Effector memory CD8-positive, alpha-beta T cell (primary cell): ENCODE measurements at regions not wholly inside any gene's neighbourhood (a gene's known extent, or its start where the extent isn't known, plus 50 kb on each side); places are given as distances from the start of the nearest gene placed in this dataset.

Experiments
- ATAC-seq: fragments of 150-1000 bp; cut with Tn5 transposase; replicated peaks from 2 replicates; pipeline ENCODE4 v1.10.0; 2021; ENCODE audit warnings: mild to moderate bottlenecking, moderate library complexity
- DNase-seq, 3 experiments: peaks; one replicate each; pipeline ENCODE4 v3.0.0; 2021
- H3K27ac Mint-ChIP-seq, 2 donors: one replicate each; pipeline ENCODE4 v1.8.0; 2022; ENCODE audit warnings: mild to moderate bottlenecking in 2 of 2, mixed read lengths in 2 of 2, moderate library complexity in 2 of 2
- H3K27me3 Mint-ChIP-seq, 2 donors: one replicate each; pipeline ENCODE4 v1.8.0; 2022; ENCODE audit warnings: mixed read lengths in 2 of 2
- H3K36me3 Mint-ChIP-seq: one replicate; pipeline ENCODE4 v1.8.0; 2022; ENCODE audit warnings: mild to moderate bottlenecking, moderate library complexity, mixed read lengths; ENCODE audit not compliant: insufficient read depth
- H3K4me1 Mint-ChIP-seq, 2 donors: one replicate each; pipeline ENCODE4 v1.8.0; 2022; ENCODE audit warnings: low read depth in 2 of 2, mixed read lengths in 2 of 2
- H3K4me3 Mint-ChIP-seq, 2 donors: one replicate each; pipeline ENCODE4 v1.8.0; 2022; ENCODE audit warnings: mild to moderate bottlenecking in 2 of 2, mixed read lengths in 2 of 2, moderate library complexity in 2 of 2
- H3K9me3 Mint-ChIP-seq, 2 donors: one replicate each; pipeline ENCODE4 v1.8.0; 2022; ENCODE audit warnings: mixed read lengths in 2 of 2

DNA sequence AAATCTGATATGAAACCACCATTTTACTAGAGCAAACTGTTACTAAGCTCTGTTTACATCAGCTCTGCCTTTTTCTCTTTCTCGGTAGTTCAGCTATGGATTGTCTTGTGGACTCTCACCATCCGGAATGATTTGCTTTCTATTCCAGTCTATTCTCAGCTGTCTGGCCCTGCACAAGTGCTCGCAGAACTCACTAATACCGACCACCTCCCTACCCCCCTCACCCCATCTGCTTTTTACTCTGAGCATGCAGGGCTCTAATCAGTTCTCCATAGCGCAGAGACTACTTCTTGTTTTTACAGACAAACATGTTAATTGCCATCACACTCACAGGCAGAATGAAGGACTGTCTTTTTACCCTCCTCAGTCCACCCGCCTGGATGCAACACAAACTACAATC lies 180.7 kb upstream of the POU3F3 start:
- Mint-ChIP-seq H3K9me3 (peaks cover 3 to 14% of the 10 kb centered on the region in 2 donors), H3K4me1 (no peaks in the 10 kb centered on the region), H3K27ac (no peak overlapping the region), H3K36me3 (no peaks in the 10 kb centered on the region), H3K4me3 (no peak overlapping the region), H3K27me3 (no peaks in the 10 kb centered on the region)
- DNase-seq, result no peak
- no peak for ATAC-seq

DNA sequence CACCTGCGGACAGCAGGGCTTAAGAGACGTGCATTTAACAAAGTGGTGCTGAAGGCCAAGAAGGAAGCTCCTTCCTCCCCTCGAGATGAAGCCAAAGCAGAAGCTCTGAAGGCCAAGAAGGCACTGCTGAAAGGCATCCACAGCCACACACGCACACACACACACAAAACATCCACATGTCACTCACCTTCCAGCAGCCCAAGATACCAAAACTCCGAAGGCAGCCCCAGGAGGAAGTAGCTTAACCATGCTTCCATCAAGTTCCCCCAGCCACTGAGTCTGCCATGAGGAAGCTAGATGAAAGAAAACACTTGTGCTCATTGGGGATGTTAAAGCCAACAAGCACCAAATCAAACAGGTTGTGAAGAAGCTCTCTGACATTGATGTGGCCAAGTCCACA lies 175.7 kb upstream of the POU3F3 start:
- no peak for ATAC-seq
- H3K36me3 Mint-ChIP-seq, result no peaks in the 10 kb centered on the region
- peaks cover 6 to 8% of the 10 kb centered on the region in 2 donors for H3K9me3 Mint-ChIP-seq
- no peak overlapping the region for H3K27ac Mint-ChIP-seq
- no peak for DNase-seq
- no peaks in the 10 kb centered on the region for H3K4me1 Mint-ChIP-seq
- H3K4me3 Mint-ChIP-seq, result no peak overlapping the region
- no peaks in the 10 kb centered on the region for H3K27me3 Mint-ChIP-seq

DNA sequence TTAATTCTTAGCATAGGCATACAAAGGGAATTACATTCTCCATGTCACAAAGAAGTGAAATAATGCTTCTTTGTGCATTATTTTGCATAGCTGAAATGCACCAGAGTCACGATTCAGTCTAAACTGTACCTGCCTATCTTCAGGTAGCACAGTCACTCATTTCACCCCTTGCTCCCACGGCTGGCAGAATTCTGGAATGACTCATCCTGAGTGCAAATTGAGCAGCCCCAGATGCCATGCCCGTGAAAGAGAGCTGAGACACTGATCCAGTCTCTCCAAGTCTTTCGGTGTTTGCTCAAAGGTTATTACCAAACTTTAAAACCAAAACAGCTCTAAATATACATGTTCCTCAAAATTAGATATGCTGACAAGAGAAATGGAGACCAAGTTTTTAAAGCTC lies 168.3 kb upstream of the POU3F3 start:
- DNase-seq (no peak), ATAC-seq (no peak)
- peaks cover 5 to 16% of the 10 kb centered on the region in 2 donors for H3K9me3 Mint-ChIP-seq
- no peaks in the 10 kb centered on the region for H3K27me3 Mint-ChIP-seq
- H3K4me3 Mint-ChIP-seq, result no peak overlapping the region
- no peaks in the 10 kb centered on the region for H3K36me3 Mint-ChIP-seq
- no peaks in the 10 kb centered on the region for H3K4me1 Mint-ChIP-seq
- H3K27ac Mint-ChIP-seq, result no peak overlapping the region

DNA sequence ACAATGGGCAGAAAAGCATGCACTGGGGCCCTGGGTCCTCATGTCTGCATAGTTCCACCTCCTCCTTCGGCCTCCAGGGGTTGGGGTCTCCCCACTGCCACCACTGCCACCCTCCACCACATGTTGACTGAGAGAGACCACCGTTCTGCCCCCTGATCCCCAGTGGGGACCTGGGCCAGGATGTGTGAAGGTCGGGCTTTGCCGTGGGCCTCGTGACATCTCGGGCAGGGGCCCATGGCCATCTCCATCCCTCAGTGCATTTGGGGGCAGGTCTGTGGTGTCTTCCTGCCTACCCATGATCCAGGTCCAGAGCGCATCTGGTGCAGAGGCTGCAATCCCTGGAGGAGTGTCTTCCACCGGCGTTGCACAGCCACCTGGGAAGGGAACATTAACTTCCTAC lies 166.8 kb upstream of the POU3F3 start:
- no peaks in the 10 kb centered on the region for H3K27me3 Mint-ChIP-seq
- no peak overlapping the region for H3K27ac Mint-ChIP-seq
- H3K4me3 Mint-ChIP-seq, result no peak overlapping the region
- ATAC-seq, result no peak
- H3K9me3 Mint-ChIP-seq, result peaks cover 6 to 22% of the 10 kb centered on the region in 2 donors
- DNase-seq, result no peak
- no peaks in the 10 kb centered on the region for H3K36me3 Mint-ChIP-seq
- no peaks in the 10 kb centered on the region for H3K4me1 Mint-ChIP-seq

DNA sequence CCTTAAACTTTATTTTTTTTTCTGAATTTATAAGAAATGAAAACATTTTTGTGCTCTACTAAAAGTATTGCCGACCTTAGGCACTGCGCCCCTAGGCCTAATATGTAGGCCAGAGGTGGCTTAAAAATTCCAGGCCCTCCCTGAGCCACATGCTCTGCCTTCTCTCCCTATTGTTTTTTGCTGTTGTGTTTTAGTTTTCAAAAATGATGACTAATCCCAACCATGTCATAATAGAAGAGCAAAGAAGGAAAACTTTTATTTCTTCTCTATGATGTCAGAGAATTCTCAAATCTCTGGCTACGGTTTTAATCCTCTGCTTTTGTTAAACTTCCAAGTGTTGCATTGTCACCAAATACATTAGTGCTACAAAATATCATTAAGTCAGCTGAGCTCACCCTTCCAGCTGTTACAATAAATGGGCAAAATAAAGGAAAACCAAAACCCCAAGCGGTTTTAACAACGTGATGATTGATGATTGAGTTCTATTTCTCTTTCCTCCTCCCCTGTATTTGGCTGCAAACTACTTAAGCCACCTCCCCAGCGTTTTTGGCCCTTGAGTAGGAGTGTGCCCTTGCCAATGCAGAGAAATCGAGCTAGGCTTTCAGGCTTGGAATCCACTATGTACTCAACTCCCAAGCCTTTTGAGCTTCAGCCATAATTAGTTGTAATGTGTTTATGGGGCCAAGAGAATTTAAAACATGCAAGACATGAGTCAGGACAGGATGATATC lies 163.5 kb upstream of the POU3F3 start:
- no peak overlapping the region for H3K4me3 Mint-ChIP-seq

DNA sequence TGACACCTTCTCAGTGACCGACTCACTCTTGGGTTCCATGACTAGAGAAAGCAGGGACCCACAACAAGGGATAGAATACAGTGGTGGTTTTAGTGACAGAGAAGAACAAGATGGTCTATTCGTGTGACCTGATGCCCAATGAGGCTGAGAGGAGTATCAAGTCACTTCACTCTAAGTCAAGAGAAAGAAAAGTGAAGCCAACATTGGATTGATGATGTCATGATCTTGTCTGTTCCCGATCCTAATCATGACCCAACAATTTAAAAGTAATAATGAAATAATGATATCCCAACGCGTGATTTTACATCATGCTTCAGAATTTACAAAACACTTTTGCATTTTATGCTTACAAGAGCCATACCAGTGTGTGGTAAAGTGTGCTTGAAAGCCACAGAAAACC lies 155.6 kb upstream of the POU3F3 start:
- Mint-ChIP-seq H3K9me3 (no peaks in the 10 kb centered on the region), H3K27ac (no peak overlapping the region), H3K27me3 (no peaks in the 10 kb centered on the region), H3K4me3 (no peak overlapping the region), H3K36me3 (no peaks in the 10 kb centered on the region), H3K4me1 (no peaks in the 10 kb centered on the region)
- ATAC-seq, result no peak
- no peak for DNase-seq

More for the DNA sequence above, 163.5 kb upstream of the POU3F3 start:
- DNase-seq, result no peak
- H3K9me3 Mint-ChIP-seq, result peaks cover 6 to 26% of the 10 kb centered on the region in 2 donors
- no peaks in the 10 kb centered on the region for H3K4me1 Mint-ChIP-seq
- no peaks in the 10 kb centered on the region for H3K36me3 Mint-ChIP-seq
- ATAC-seq, result no peak
- no peak overlapping the region for H3K27ac Mint-ChIP-seq
- H3K27me3 Mint-ChIP-seq, result no peaks in the 10 kb centered on the region

DNA sequence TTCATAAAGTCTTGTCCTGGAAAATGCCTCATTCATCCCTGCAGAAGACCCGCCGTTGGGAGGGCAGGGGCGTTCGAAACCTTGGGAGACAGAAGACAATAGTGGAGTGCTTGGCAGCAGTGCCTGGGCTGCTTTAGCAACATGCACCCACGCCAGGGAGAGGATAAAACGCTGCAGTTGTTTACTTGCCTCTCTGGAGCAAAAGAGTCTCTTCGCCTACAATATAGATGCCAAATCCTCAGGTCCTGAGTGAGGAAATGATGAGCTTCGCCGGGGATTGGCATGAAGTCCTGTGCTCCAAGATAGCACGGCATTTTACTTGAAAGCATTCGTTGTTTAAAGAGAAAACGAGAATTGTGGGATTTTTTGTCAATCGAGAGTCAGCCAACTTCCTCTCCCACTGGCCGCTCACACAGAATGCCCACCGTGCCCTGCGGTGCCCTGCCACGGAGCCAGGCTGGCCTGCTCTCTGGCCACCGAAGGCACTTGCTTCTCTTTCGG lies 152.5 kb upstream of the POU3F3 start:
- no peak for DNase-seq
- H3K9me3 Mint-ChIP-seq, result no peaks in the 10 kb centered on the region
- ATAC-seq, result no peak
- no peak overlapping the region for H3K4me3 Mint-ChIP-seq
- H3K4me1 Mint-ChIP-seq, result no peaks in the 10 kb centered on the region
- H3K36me3 Mint-ChIP-seq, result no peaks in the 10 kb centered on the region
- H3K27me3 Mint-ChIP-seq, result no peaks in the 10 kb centered on the region
- no peak overlapping the region for H3K27ac Mint-ChIP-seq

DNA sequence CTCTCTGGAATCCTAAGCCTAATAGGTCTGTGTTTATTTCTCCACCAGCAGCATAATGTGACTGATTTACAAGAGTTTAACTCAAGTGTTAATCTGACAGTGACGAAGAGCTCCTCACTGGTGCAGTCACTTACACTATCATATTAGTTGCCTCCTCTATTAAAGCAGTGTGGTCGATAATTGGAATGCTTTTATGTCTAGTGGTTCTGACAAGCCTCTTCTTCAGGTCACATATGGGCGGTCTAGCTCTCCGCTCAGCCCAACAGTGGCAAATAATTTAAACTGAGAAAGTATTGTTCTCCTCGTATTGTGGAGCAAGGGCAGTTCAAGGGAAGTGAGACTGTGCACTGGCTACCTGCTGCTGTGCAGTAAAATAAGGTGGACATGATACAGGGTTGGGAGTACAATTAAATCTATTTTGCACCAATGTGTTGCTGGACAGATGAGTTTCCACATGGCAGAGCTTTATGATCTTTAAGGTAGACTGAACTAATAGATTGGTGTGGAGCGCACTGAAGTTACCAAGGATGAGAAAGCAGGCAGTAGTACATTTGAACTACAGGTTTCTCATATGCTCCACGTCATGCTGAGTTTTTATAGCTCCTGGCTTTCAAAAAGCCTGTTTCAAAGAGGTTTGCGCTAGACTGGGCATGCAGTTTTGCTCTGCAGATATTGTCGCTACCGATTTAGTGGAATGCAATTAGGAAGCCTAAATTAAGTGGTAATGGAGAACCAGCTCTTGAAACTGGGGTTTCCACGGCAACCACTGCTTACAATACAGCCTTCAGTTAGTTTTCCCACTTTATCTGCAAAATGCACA lies 151.7 kb upstream of the POU3F3 start:
- DNase-seq, result no peak
- no peaks in the 10 kb centered on the region for H3K36me3 Mint-ChIP-seq
- no peaks in the 10 kb centered on the region for H3K27me3 Mint-ChIP-seq
- H3K9me3 Mint-ChIP-seq, result no peaks in the 10 kb centered on the region
- H3K4me3 Mint-ChIP-seq, result no peak overlapping the region
- no peak for ATAC-seq
- no peaks in the 10 kb centered on the region for H3K4me1 Mint-ChIP-seq
- no peak overlapping the region for H3K27ac Mint-ChIP-seq

DNA sequence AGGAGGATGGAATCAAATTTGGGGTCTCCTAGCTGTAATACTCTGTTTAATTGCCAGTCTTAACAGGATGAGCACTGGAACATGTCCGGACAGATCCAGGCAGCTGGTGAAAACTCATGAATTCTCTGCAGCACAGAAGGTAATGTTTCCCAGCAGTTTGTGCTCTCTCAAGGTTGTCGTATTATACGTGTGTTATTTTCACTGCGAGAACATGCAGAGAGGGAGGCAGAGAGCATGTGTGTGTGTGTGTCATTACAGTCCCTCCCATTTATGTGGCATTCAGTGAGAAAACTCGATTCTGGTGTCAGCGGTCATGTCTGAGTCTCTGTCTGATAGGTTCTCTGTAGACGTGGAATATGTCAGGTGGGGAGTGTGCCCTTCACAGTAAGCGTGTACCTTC lies 150.2 kb upstream of the POU3F3 start:
- ATAC-seq, result no peak
- H3K9me3 Mint-ChIP-seq, result no peaks in the 10 kb centered on the region
- H3K27ac Mint-ChIP-seq, result no peak overlapping the region
- no peaks in the 10 kb centered on the region for H3K36me3 Mint-ChIP-seq
- DNase-seq, result no peak
- no peak overlapping the region for H3K4me3 Mint-ChIP-seq
- no peaks in the 10 kb centered on the region for H3K27me3 Mint-ChIP-seq
- no peaks in the 10 kb centered on the region for H3K4me1 Mint-ChIP-seq

DNA sequence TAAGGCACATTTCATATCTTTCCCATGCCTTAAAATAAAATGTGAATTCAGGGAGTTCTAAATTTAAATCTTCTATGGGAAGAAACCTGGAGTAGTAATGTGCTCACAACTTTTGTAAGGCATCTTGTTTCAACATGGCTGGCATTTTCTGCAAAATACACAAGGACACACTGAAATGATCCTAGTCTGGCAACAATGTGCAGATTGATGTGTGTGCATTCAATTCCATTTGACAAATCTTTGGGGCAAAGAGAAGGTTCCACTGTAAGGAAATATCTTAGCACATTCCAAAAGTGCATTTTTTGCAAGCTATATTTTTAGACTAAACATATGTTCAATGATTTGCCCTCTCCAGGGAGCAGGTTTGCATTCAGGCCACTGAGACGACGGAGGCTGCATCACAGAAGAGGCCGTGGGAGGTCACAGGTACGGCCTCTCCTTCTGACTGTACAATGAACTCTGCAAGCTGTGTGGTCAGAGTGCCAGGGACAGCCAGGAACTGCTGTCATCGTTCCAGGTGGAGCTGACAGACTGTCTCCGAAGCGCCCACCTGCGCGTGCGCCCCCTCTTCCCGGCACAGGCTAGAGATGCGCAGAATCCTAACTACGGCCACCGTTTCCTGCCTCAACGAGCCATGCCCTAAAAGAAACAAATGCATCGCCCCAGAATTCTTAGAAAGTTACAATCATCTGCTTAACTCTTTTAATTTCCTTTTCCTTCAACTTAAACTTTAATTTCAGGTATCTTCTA lies 149.2 kb upstream of the POU3F3 start:
- Mint-ChIP-seq H3K27me3 (no peaks in the 10 kb centered on the region), H3K36me3 (no peaks in the 10 kb centered on the region), H3K9me3 (peaks cover 0 to 1% of the 10 kb centered on the region in 2 donors), H3K4me1 (no peaks in the 10 kb centered on the region), H3K4me3 (no peak overlapping the region), H3K27ac (no peak overlapping the region)
- ATAC-seq, result no peak
- no peak for DNase-seq

DNA sequence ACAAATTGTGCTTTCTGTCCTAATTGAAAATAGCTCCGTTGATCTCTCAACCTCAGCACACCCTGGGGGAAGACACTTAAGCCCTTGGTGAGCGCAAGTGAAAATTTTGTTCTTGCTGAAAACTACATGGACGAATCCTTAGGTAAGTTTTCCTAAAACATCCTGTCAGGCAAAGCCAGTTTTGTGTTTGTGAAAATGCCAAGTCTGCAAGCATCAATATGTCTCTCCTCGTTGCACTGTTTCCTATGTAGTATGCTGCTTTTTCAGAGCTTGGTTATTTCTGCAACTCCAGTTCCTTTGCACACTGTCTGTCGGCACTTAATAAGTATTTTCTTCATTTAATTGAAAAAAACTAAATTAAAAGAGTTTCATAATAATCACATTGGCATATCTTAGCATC lies 146.9 kb upstream of the POU3F3 start:
- Mint-ChIP-seq H3K27ac (no peak overlapping the region), H3K4me1 (no peaks in the 10 kb centered on the region), H3K36me3 (no peaks in the 10 kb centered on the region), H3K27me3 (no peaks in the 10 kb centered on the region), H3K4me3 (no peak overlapping the region), H3K9me3 (peaks cover 0 to 1% of the 10 kb centered on the region in 2 donors)
- DNase-seq (no peak), ATAC-seq (no peak)

DNA sequence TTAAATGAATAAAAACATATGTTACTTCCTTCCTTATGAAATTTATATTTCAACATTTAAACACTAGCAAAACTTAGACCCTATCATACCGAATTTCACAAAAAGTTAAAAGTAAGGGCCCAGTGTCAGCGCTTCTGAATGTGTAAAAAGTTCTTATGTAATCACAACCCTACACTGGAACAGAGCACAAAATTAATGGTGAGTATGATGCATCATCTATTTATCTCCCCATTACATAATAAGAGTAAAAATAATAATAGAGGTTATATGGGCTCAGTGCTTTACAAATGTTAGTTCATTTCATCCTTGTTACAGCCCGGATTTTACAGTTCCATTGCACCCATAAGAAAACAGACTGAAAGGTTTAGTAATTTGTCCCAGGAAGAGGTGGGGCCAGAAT lies 144.9 kb upstream of the POU3F3 start:
- DNase-seq (no peak), ATAC-seq (no peak)
- peaks cover 0 to 1% of the 10 kb centered on the region in 2 donors for H3K9me3 Mint-ChIP-seq
- no peak overlapping the region for H3K27ac Mint-ChIP-seq
- H3K36me3 Mint-ChIP-seq, result no peaks in the 10 kb centered on the region
- no peak overlapping the region for H3K4me3 Mint-ChIP-seq
- H3K4me1 Mint-ChIP-seq, result no peaks in the 10 kb centered on the region
- no peaks in the 10 kb centered on the region for H3K27me3 Mint-ChIP-seq

DNA sequence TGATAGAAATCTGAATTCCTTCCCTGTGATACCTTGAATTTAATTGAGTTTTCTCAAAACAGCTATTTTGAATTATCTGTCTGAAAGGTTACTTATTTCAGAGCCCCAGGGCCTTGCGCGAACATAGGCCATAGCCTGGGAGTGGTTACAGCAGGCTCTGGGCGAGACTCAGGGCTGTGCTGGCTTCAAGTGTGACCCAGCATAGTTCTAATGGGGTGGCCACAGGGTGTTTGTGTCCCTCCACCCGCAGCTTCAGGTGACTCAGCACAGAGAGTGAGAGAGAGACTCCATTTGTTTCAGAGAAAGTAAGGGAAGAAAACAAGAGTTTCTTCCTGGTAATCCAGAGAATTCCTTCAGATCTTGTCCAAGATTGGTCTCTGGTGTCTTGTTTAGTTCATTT lies 137.9 kb upstream of the POU3F3 start:
- Mint-ChIP-seq H3K9me3 (peaks cover 0 to 3% of the 10 kb centered on the region in 2 donors), H3K27me3 (no peaks in the 10 kb centered on the region), H3K27ac (no peak overlapping the region), H3K36me3 (no peaks in the 10 kb centered on the region), H3K4me3 (no peak overlapping the region), H3K4me1 (no peaks in the 10 kb centered on the region)
- DNase-seq (no peak), ATAC-seq (no peak)
